LNCAP (cell line): ENCODE measurements at regions not wholly inside any gene's neighbourhood (a gene's known extent, or its start where the extent isn't known, plus 50 kb on each side); places are given as distances from the start of the nearest gene placed in this dataset.

Experiments used
- TF ChIP-seq, protein P1 (sequence below): fragments of 450-650 bp; IDR thresholded peaks from 2 replicates; pipeline ENCODE4 v1.5.1; 2017; ENCODE audit warnings: mild to moderate bottlenecking

GRCh38 chr13:106918557-106918860 lies 350.6 kb upstream of the ARGLU1 start:
- TF ChIP-seq, protein P1, sequence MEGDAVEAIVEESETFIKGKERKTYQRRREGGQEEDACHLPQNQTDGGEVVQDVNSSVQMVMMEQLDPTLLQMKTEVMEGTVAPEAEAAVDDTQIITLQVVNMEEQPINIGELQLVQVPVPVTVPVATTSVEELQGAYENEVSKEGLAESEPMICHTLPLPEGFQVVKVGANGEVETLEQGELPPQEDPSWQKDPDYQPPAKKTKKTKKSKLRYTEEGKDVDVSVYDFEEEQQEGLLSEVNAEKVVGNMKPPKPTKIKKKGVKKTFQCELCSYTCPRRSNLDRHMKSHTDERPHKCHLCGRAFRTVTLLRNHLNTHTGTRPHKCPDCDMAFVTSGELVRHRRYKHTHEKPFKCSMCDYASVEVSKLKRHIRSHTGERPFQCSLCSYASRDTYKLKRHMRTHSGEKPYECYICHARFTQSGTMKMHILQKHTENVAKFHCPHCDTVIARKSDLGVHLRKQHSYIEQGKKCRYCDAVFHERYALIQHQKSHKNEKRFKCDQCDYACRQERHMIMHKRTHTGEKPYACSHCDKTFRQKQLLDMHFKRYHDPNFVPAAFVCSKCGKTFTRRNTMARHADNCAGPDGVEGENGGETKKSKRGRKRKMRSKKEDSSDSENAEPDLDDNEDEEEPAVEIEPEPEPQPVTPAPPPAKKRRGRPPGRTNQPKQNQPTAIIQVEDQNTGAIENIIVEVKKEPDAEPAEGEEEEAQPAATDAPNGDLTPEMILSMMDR, result no peak

DNA sequence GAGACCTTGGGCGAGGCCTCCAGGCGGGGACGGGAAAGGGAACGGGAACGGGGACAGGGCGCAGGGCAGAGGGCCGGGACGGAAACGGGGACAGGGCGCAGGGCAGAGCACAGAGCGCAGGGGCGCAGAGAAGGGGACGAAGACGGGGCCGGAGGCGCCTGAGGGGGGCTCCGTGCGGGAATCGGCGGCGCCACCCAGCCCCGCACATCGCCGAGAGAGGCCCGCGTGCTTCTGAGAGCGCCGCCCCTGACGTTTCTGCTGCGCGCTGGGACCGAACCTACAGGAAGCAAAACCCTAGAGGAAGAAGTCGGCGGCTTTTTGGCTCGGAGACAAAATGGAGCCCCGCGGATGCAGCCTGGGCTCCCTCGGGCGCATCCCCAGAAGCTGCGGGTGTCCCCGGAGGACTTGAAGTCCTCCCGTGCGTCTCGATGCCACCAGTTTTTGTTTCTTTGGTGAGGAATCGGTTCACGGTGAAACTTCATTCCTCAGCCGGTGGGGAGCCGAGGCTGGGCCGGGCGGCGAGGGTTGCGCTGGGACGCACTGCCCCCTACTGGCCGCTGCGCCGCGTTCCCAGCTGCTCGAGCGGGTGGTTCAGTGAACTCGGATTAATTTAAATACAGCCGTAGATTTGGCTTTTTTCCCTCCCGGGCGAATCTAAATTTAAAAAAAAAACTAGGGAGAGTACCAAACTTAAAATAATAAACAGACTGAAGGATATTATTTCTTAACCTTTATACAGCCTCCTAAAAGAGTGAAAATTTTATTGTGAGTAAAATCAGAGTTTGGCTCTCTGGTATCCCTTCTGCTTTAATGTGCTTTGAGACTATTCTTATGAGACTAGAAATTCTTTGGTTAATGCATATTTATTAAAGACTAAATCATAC lies 350.0 kb upstream of the ARGLU1 start:
- TF ChIP-seq, protein P1, result peak; percentile 89

DNA sequence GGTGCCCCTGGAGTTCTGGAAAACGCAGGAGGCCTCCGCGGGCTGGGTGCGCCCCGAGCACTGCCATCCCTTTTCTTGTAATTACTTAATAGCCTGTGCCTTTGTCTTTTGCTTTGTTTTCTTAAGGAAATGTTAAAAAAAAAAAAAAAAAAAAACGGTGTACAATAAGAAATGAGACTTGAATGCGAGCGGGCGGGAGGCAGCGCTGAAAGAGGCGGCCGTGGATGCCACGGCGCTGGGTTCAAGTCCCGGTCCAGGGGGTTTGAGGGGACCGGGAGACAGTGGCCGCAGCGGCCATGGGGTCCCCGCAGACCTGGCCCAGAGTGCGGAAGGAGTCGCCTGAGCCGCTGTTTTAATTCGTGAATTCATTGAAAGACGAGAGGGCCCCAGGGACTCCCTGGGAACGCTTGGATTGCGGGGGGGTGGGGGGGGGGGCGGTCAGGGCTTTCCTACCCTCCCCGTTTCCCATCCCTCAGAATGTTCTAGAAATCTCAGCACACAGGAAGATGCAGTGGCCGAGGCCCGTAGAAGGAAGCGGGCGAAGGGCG lies 349.2 kb upstream of the ARGLU1 start:
- TF ChIP-seq, protein P1, result no peak

DNA sequence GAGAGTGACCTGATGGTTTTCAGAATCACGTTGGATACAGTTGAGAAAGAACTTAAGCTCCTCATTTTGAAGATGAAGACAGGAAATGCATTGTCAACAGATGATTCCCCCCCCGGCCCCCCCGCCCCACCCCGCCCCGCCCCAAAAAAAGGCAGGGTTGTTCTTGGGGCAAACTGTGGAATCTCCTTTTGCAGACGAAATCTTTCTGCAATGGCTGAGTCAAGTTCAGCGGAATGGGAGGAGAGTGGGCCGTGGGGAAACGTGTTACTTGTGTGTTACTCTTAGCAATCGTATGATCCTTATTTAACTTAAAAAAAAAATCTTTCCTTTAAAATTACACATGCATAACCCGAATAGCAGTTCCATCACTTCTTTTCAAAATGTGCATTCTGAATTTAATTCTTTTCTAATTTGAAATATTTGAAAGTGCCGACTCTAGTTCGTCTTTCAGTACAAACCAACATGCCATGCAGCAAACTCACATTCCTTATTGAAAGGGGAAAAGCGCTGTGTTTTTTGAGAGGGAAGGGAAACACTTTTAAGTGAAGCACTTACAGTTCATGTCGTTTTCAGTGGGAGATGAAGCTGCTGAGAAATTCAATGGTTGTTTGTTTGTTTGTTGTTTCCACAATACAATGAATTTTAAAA lies 348.5 kb upstream of the ARGLU1 start:
- TF ChIP-seq, protein P1, result no peak

GRCh38 chr13:106915146-106915545 lies 347.2 kb upstream of the ARGLU1 start:
- TF ChIP-seq, protein P1, result no peak

DNA sequence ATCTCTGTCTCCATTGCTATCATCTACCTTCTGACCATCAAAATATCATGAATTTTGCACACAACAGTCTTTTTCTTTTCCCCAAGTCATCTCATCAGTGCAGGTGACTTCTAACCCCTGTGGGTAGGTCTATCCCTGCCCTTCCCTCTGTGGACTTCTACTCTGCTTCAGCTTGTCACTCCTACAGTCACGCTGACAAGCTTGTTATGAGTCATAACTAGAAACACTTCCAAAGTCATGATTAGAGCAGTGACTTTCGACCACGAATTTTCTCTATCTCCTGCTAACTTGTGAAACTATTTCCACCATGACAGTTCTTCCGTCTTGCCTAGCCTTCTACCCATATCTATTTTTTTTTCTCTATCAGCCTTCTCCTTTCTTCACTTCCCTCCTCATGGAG lies 343.7 kb upstream of the ARGLU1 start:
- TF ChIP-seq, protein P1, result no peak

GRCh38 chr13:106911020-106911419 lies 343.1 kb upstream of the ARGLU1 start:
- TF ChIP-seq, protein P1, result no peak
